ENCODE measurements at regions not wholly inside any gene's neighbourhood (a gene's known extent, or its start where the extent isn't known, plus 50 kb on each side); places are given as distances from the start of the nearest gene placed in this dataset.

GRCh38 chr14:83162361-83162929 is 1628.8 kb upstream of the SEL1L start:
- in situ Hi-C loops (cut with HindIII; ENCODE audit: low pct_unique_long_range_greater_than_20kb, low sequenced_read_pairs) (no loop called here), intact Hi-C loops (cut with micrococcal nuclease; ENCODE audit: unreplicated experiment) (no loop called here)
- Histone ChIP-seq H3K4me1 (ENCODE audit: control insufficient read depth, insufficient read depth, low read length) (no peaks in the 10 kb centered on the region), H3K4me3 (ENCODE audit: low read depth in 2 of 2, low read length in 2 of 2) (no peak overlapping the region), H3K27ac (ENCODE audit: low read length) (no peak overlapping the region), H3K36me3 (ENCODE audit: control insufficient read depth, insufficient read depth, low read length) (no peaks in the 10 kb centered on the region), H3K27me3 (ENCODE audit: control insufficient read depth, insufficient read depth, low read length) (no peaks in the 10 kb centered on the region), H3K9me3 (ENCODE audit: control insufficient read depth, insufficient read depth, low read depth, low read length) (no peaks in the 10 kb centered on the region)
- no peak for TF ChIP-seq CTCF (IDR thresholded peaks at IDR 0.05)
- no peak for TF ChIP-seq TCF7L2 (IDR thresholded peaks at IDR 0.05; ENCODE audit: low read depth, low read length)
- no peak for TF ChIP-seq REST (IDR thresholded peaks at IDR 0.05; ENCODE audit: insufficient read depth in 1 of 2, low read depth in 2 of 2, low read length in 1 of 2)
- no peak for TF ChIP-seq POLR2AphosphoS5 (IDR thresholded peaks at IDR 0.05; ENCODE audit: low read depth, low read length)
- TF ChIP-seq SIN3A (IDR thresholded peaks at IDR 0.05; ENCODE audit: borderline replicate concordance, insufficient read depth, low read depth, low read length), result no peak
- no peak for DNase-seq (ENCODE audit: low read depth, low spot score)
- BruUV-seq (replicated peaks), result no TSS peak
- ChIA-PET POLR2A (no interaction called here), CTCF (no interaction called here)
- ATAC-seq, result no peak

GRCh38 chr14:83163016-83163415 is 1629.4 kb upstream of the SEL1L start:
- DNase-seq (ENCODE audit: low read depth, low spot score), result no peak
- Histone ChIP-seq H3K9me3 (ENCODE audit: control insufficient read depth, insufficient read depth, low read depth, low read length) (no peaks in the 10 kb centered on the region), H3K4me1 (ENCODE audit: control insufficient read depth, insufficient read depth, low read length) (no peaks in the 10 kb centered on the region), H3K4me3 (ENCODE audit: low read depth in 2 of 2, low read length in 2 of 2) (no peak overlapping the region), H3K36me3 (ENCODE audit: control insufficient read depth, insufficient read depth, low read length) (no peaks in the 10 kb centered on the region), H3K27me3 (ENCODE audit: control insufficient read depth, insufficient read depth, low read length) (no peaks in the 10 kb centered on the region), H3K27ac (ENCODE audit: low read length) (no peak overlapping the region)
- ChIA-PET POLR2A (no interaction called here), CTCF (no interaction called here)
- ATAC-seq, result no peak
- intact Hi-C loops (cut with micrococcal nuclease; ENCODE audit: unreplicated experiment), result no loop called here
- TF ChIP-seq TCF7L2 (IDR thresholded peaks at IDR 0.05; ENCODE audit: low read depth, low read length) (no peak), REST (IDR thresholded peaks at IDR 0.05; ENCODE audit: insufficient read depth in 1 of 2, low read depth in 2 of 2, low read length in 1 of 2) (no peak), CTCF (IDR thresholded peaks at IDR 0.05) (no peak), POLR2AphosphoS5 (IDR thresholded peaks at IDR 0.05; ENCODE audit: low read depth, low read length) (no peak), SIN3A (IDR thresholded peaks at IDR 0.05; ENCODE audit: borderline replicate concordance, insufficient read depth, low read depth, low read length) (no peak)
- in situ Hi-C loops (cut with HindIII; ENCODE audit: low pct_unique_long_range_greater_than_20kb, low sequenced_read_pairs), result no loop called here
- BruUV-seq (replicated peaks), result no TSS peak
